HFFc6 (cell line): ENCODE measurements at regions not wholly inside any gene's neighbourhood (a gene's known extent, or its start where the extent isn't known, plus 50 kb on each side); places are given as distances from the start of the nearest gene placed in this dataset.

Experiments used
- DNase-seq: peaks from one replicate; pipeline ENCODE4 v3.0.0-alpha.2; 2018
- H3K27ac Mint-ChIP-seq: 2 replicates; pipeline ENCODE4 v1.8.0; 2020; ENCODE audit warnings: mild to moderate bottlenecking, mixed read lengths
- H3K27me3 Mint-ChIP-seq: 2 replicates; pipeline ENCODE4 v1.8.0; 2021; ENCODE audit warnings: mild to moderate bottlenecking, moderate library complexity, mixed read lengths; ENCODE audit not compliant: insufficient read depth
- H3K36me3 Mint-ChIP-seq: 2 replicates; pipeline ENCODE4 v1.8.0; 2021; ENCODE audit warnings: low read depth, mixed read lengths
- H3K4me1 Mint-ChIP-seq: 2 replicates; pipeline ENCODE4 v1.8.0; 2020; ENCODE audit warnings: low read depth, mixed read lengths
- H3K4me3 Mint-ChIP-seq: 2 replicates; pipeline ENCODE4 v1.8.0; 2020; ENCODE audit warnings: mild to moderate bottlenecking, moderate library complexity, mixed read lengths
- H3K9me3 Mint-ChIP-seq: 2 replicates; pipeline ENCODE4 v1.8.0; 2020; ENCODE audit warnings: mild to moderate bottlenecking, mixed read lengths
- CTCF ChIP-seq: fragments of 200-600 bp; sonication (generic); IDR thresholded peaks from 2 replicates; pipeline ENCODE4 v1.5.0; 2021; ENCODE audit warnings: antibody characterized with exemption, mild to moderate bottlenecking

GRCh38 chr21:15367061-15367626 lies 302.3 kb upstream of the NRIP1 start:
- TF ChIP-seq CTCF: no peak
- DNase-seq: no peak
- no peak overlapping the region for H3K27ac Mint-ChIP-seq
- H3K4me3 Mint-ChIP-seq: no peak overlapping the region
- H3K27me3 Mint-ChIP-seq: no peaks in the 10 kb centered on the region; the same call in 1 of the 2 replicates
- no peaks in the 10 kb centered on the region for H3K4me1 Mint-ChIP-seq
- peaks cover 4% of the 10 kb centered on the region for H3K9me3 Mint-ChIP-seq
- H3K36me3 Mint-ChIP-seq: no peaks in the 10 kb centered on the region

- Mint-ChIP-seq H3K27ac (no peak overlapping the region), H3K4me1 (no peaks in the 10 kb centered on the region), H3K9me3 (peaks cover 4% of the 10 kb centered on the region), H3K27me3 (no peaks in the 10 kb centered on the region), H3K4me3 (no peak overlapping the region), H3K36me3 (no peaks in the 10 kb centered on the region)
- no peak for DNase-seq
- no peak for TF ChIP-seq CTCF
Observed at GRCh38 chr21:15370462-15370975, 305.7 kb upstream of the NRIP1 start.

- Mint-ChIP-seq H3K27ac (no peak overlapping the region), H3K36me3 (no peaks in the 10 kb centered on the region), H3K27me3 (no peaks in the 10 kb centered on the region), H3K4me1 (no peaks in the 10 kb centered on the region), H3K4me3 (no peak overlapping the region), H3K9me3 (no peaks in the 10 kb centered on the region)
- TF ChIP-seq CTCF: no peak
- DNase-seq: no peak
Observed at GRCh38 chr21:15373941-15374340, 309.1 kb upstream of the NRIP1 start.

GRCh38 chr21:15379776-15380175 lies 315.0 kb upstream of the NRIP1 start:
- Mint-ChIP-seq H3K4me1 (no peaks in the 10 kb centered on the region), H3K9me3 (no peaks in the 10 kb centered on the region), H3K36me3 (no peaks in the 10 kb centered on the region), H3K4me3 (no peak overlapping the region), H3K27ac (no peak overlapping the region), H3K27me3 (no peaks in the 10 kb centered on the region)
- TF ChIP-seq CTCF: no peak
- no peak for DNase-seq

- no peak overlapping the region for H3K4me3 Mint-ChIP-seq
- peaks cover 2% of the 10 kb centered on the region; the same call in 1 of the 2 replicates for H3K27me3 Mint-ChIP-seq
- DNase-seq: no peak
- H3K27ac Mint-ChIP-seq: no peak overlapping the region
- H3K9me3 Mint-ChIP-seq: no peaks in the 10 kb centered on the region
- TF ChIP-seq CTCF: no peak
- H3K36me3 Mint-ChIP-seq: no peaks in the 10 kb centered on the region
- no peaks in the 10 kb centered on the region for H3K4me1 Mint-ChIP-seq
Observed at GRCh38 chr21:15383588-15383987, 318.8 kb upstream of the NRIP1 start.
